ENCODE measurements at regions not wholly inside any gene's neighbourhood (a gene's known extent, or its start where the extent isn't known, plus 50 kb on each side); places are given as distances from the start of the nearest gene placed in this dataset.
"Not testable (repeated sequence)": the region's sequence is repeated elsewhere in the genome, so short reads cannot be mapped to it uniquely, and the experiment has no call there.

GRCh38 chr13:70511861-70512417, 403.7 kb upstream of the KLHL1 start:
- H3K36me3 ChIP-seq (ENCODE audit: control insufficient read depth in 2 of 2, insufficient read depth in 1 of 2, low read length in 2 of 2); H3K4me3 ChIP-seq (ENCODE audit: low read depth, low read length); POLR2A ChIA-PET; H3K4me1 ChIP-seq (ENCODE audit: control insufficient read depth, insufficient read depth, low read length); CTCF ChIA-PET; H3K9me3 ChIP-seq (ENCODE audit: control insufficient read depth, insufficient read depth, low read depth, low read length); H3K27ac ChIP-seq (ENCODE audit: extremely low read depth, low read depth, low read length): not testable (repeated sequence)

GRCh38 chr13:70505809-70506208, 397.6 kb upstream of the KLHL1 start:
- TF ChIP-seq ZNF623 (tag by site-specific recombination; IDR thresholded peaks at IDR 0.05) (no peak), ZNF121 (tag by site-specific recombination; IDR thresholded peaks at IDR 0.05) (no peak)
- ChIA-PET CTCF (no interaction called here), POLR2A (interaction anchor here (0.9 kb wide), 1 partner anchor 8 kb away, joined by 3 read pairs; no protein-coding TSS in a partner anchor)
- Histone ChIP-seq H3K9me3 (ENCODE audit: control insufficient read depth, insufficient read depth, low read depth, low read length) (no peaks in the 10 kb centered on the region), H3K4me3 (ENCODE audit: low read depth, low read length) (no peak overlapping the region), H3K27ac (ENCODE audit: extremely low read depth, low read depth, low read length) (no peak overlapping the region), H3K4me1 (ENCODE audit: control insufficient read depth, insufficient read depth, low read length) (no peaks in the 10 kb centered on the region), H3K36me3 (ENCODE audit: control insufficient read depth in 2 of 2, insufficient read depth in 1 of 2, low read length in 2 of 2) (no peaks in the 10 kb centered on the region)

- CTCF ChIA-PET: no interaction called here
- H3K36me3 ChIP-seq (ENCODE audit: control insufficient read depth in 2 of 2, insufficient read depth in 1 of 2, low read length in 2 of 2): no peaks in the 10 kb centered on the region
- POLR2A ChIA-PET: no interaction called here
- TF ChIP-seq ZNF513 (tag by site-specific recombination; IDR thresholded peaks at IDR 0.05) (no peak), ZNF184 (tag by site-specific recombination; IDR thresholded peaks at IDR 0.05) (no peak), KLF7 (tag by site-specific recombination; IDR thresholded peaks at IDR 0.05; ENCODE audit: borderline replicate concordance) (no peak), ZBTB17 (tag by site-specific recombination; IDR thresholded peaks at IDR 0.05) (no peak), ZNF433 (tag by site-specific recombination; IDR thresholded peaks at IDR 0.05; ENCODE audit: low read depth) (no peak), ZNF558 (tag by site-specific recombination; IDR thresholded peaks at IDR 0.05) (no peak), TCF7L2 (IDR thresholded peaks at IDR 0.05; ENCODE audit: borderline replicate concordance, low read depth, low read length) (no peak), ZNF645 (tag by site-specific recombination; IDR thresholded peaks at IDR 0.05) (no peak), ZNF350 (tag by site-specific recombination; IDR thresholded peaks at IDR 0.05) (no peak), ZNF610 (tag by site-specific recombination; IDR thresholded peaks at IDR 0.05; ENCODE audit: borderline replicate concordance) (no peak), ZNF362 (tag by site-specific recombination; IDR thresholded peaks at IDR 0.05) (no peak), KLF10 (tag by site-specific recombination; IDR thresholded peaks at IDR 0.05) (no peak), ZIC2 (tag by site-specific recombination; IDR thresholded peaks at IDR 0.05) (no peak), ZNF341 (tag by site-specific recombination; IDR thresholded peaks at IDR 0.05; ENCODE audit: low read depth) (no peak), ZNF600 (tag by site-specific recombination; IDR thresholded peaks at IDR 0.05) (no peak), CTCF (tag by site-specific recombination; IDR thresholded peaks at IDR 0.05) (no peak), SP2 (tag by site-specific recombination; IDR thresholded peaks at IDR 0.05) (no peak), WT1 (tag by site-specific recombination; IDR thresholded peaks at IDR 0.05) (no peak), AEBP2 (tag by site-specific recombination; IDR thresholded peaks at IDR 0.05; ENCODE audit: borderline replicate concordance) (no peak), ZNF214 (tag by site-specific recombination; IDR thresholded peaks at IDR 0.05; ENCODE audit: borderline replicate concordance) (no peak)
- no peaks in the 10 kb centered on the region for H3K9me3 ChIP-seq (ENCODE audit: control insufficient read depth, insufficient read depth, low read depth, low read length)
- no peak overlapping the region for H3K27ac ChIP-seq (ENCODE audit: extremely low read depth, low read depth, low read length)
- H3K4me1 ChIP-seq (ENCODE audit: control insufficient read depth, insufficient read depth, low read length): no peaks in the 10 kb centered on the region
- H3K4me3 ChIP-seq (ENCODE audit: low read depth, low read length): no peak overlapping the region
These were observed 394.7 kb upstream of the KLHL1 start for GRCh38 chr13:70502944-70503343.

All from HEK293 (cell line).